HG03460 (cell line): ENCODE measurements at regions not wholly inside any gene's neighbourhood (a gene's known extent, or its start where the extent isn't known, plus 50 kb on each side); places are given as distances from the start of the nearest gene placed in this dataset.
"Not testable (repeated sequence)": the region's sequence is repeated elsewhere in the genome, so short reads cannot be mapped to it uniquely, and the experiment has no call there.

Experiments used
- ATAC-seq: cut with Tn5 transposase; IDR thresholded peaks from one replicate; pipeline ENCODE4 v1.9.1; 2021; ENCODE audit not compliant: unreplicated experiment

DNA sequence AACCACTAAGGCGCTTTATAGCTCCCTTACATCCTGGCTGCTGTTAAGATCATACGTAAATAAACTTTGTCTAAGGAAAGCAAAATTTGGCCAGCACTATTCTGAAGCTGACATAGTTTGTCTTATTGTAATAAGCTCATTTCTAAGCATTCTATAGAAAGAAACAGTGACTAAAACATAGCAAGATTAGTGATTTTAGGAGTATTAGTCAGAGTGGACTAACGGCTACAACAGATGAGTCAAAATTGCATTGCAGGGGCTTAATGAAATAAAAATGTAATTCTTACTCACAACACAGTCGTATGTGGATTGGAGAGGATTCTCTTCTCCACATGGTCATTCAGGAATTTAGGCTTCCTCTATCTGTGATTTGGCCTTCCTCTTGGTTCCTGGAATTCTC, 347.6 kb downstream of the GADD45G start:
- ATAC-seq, result no peak

DNA sequence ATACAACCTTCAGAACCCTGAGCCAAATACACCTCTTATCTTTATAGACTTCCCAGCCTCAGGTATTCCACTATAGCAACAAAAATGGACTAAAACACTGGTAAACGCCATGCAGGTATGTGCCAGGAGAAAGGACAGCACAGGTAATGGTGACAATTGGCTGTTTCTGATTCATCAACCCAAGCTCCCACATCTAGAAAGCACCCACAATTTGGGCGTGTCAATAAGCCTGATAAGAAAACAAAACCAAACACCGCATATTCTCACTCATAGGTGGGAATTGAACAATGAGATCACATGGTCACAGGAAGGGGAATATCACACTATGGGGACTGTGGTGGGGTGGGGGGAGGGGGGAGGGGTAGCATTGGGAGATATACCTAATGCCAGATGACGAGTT, 348.5 kb downstream of the GADD45G start:
- not testable (repeated sequence) for ATAC-seq

DNA sequence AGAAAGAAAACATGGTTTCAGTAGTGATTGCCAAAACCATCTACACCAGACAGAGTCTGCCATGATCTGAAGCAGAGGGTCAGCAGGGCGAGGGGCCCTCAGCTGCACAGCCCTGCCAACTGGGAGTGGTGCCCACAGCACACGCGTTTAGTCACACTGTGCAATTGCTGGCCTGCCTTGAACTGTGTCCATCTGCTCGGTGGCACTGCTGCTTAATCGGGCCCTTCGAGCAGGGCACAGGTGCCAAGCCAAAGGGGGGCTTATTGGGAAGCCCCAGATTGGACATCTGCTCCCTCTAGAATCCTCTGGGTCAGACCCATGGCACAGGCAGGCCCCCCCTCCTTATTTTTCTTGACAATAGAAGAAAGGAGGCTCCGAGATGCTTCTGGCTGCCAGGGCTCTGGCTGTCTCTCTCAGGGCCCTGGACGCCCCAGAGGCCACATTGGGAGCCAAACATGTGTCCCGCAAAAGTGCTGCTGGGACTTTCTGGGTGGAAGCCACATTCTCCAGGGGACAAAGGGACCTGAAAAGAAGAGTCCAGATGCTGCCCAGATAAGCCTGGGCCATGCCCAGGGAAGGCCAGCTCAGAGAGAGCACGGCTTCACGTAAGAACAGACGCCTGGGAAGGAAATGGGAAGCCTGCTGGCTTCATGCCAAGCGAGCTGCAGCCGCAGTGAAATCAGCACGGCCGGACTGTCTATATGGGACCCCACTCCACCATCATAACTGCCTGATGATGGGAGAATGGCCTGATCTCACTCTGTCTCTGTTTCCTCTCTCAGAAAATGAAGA, 349.2 kb downstream of the GADD45G start:
- no peak for ATAC-seq

DNA sequence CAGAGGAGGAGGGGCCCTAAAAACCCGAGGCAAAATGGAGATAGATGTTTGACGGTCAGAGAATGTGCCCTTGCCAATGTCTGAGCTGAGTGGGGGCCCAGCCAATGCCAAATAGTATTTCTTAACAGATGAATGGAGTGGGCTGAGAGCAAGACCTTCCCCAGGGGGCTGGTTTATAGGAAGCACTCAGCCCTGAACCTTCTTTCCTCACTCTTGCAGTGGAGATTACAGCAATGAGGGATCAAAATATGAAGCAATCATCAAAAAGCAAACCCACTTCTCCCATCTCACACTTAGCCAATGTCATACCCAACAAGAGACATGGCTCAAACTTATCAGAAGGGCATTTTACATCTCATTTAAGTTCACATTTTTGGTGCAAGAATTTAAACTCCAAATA, 350.3 kb downstream of the GADD45G start:
- ATAC-seq, result no peak

DNA sequence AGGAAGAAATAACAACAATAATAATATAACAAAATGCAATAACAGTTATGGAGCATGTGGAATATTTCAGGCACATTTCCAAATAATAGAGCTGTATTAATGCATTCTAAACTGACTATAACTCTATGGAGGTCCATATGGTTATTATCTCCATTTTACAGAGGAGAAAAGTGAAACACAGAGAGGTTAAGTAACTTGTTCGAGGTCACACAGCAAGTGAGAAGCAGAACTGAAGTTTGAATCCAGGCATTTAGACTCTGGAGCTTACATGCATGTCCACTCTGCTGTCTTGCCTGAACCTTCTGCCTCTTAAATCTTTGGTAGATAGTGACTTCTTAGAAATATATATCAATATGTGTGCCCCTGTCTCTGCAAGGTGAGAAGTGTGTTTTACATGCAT, 350.8 kb downstream of the GADD45G start:
- ATAC-seq, result no peak

GRCh38 chr9:89956331-89956730, 351.5 kb downstream of the GADD45G start:
- ATAC-seq, result no peak

GRCh38 chr9:89956907-89957306, 352.1 kb downstream of the GADD45G start:
- ATAC-seq, result no peak

DNA sequence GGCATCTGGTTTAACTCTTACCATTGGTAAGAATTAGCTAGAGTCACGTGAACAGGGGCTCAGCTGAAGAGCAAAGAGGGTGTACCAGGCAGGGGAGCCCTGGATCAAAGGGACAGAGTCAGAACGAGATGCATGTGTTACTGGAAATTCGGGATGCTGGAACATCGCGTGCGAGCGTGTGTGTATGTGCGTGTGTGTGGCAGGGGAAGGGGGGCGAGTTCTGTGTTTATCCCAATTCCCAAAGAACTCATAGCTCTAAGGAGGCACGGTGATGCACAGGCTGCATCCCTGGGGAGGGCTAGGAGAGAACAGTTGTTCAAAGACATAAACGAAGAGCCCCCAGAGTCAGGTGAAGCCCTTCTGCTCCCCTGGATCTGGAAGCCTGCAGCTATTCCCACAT, 353.3 kb downstream of the GADD45G start:
- ATAC-seq, result no peak

DNA sequence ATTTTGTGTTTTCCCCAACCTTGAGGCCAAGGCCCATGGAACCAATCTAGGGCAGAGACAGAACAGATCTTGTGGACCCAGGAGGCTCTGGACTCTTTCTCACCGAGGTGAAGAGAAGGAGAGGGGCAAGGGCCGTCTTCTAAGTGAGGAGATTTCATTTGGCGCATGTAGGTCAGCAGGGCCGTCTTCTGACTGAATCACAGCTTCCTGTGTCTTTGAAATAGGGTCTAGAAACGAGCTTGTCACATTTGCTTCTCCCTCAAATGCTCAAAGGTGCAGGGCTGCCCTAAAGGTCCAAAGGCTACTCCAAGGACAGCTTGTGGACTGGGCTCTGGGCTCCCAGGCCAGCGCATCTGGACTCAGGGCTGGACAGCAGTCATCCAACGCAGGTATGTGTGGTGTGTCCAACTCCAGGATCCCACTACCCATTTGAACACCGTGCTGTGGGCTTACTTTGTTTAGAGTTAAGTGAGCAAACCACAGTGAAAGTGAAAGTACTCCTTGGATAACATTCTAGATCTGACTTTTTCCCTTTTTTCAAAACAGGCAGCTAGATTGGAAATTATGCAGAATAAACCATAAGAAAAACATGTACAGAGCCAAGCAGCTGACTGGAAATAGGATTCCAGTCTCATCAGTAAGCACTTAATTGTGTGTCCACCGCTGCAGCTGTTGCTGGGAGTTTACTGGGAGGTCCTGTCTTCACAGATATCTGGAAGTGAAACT, 357.0 kb downstream of the GADD45G start:
- no peak for ATAC-seq

DNA sequence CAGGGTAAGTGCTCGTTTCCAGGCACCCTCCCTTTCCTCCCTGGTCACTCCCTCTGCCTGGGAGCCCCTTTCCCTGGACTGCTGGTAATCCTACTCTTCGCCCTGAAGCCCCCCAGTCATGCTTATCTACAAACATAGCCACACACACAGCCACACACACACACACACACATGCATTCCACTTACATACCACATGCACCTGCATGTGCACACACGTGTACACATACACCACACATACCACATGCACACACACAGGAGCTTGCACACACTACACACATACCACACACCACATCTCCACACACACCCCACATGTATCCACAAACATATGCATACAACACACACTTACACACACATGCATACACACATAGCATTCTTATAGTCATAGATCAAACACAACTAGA, 358.5 kb downstream of the GADD45G start:
- ATAC-seq, result no peak

DNA sequence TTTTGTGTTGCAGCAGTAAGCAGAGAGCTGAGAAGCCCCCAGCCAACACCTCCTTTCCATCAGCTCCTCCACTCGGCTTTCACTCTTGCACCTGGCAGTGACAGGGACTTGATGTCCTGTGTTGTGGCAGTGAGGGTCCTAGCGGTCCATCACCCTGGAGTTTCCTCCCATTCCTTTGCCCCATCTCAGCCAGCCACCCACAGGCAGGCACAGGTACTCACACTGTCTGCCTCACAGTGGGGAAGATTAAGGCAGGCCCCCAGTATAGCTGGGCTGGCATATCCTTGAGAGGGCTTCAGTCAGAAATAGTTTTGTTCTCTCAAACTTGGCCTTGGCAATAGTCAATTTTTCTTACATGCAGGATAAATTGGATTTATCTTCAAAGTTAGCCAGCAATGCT, 362.7 kb downstream of the GADD45G start:
- no peak for ATAC-seq

GRCh38 chr9:89969156-89969675, 364.4 kb downstream of the GADD45G start:
- ATAC-seq, result no peak

GRCh38 chr9:89969881-89970639, 365.2 kb downstream of the GADD45G start:
- no peak for ATAC-seq

- no peak for ATAC-seq
These were observed 365.9 kb downstream of the GADD45G start for GRCh38 chr9:89970701-89971100.

DNA sequence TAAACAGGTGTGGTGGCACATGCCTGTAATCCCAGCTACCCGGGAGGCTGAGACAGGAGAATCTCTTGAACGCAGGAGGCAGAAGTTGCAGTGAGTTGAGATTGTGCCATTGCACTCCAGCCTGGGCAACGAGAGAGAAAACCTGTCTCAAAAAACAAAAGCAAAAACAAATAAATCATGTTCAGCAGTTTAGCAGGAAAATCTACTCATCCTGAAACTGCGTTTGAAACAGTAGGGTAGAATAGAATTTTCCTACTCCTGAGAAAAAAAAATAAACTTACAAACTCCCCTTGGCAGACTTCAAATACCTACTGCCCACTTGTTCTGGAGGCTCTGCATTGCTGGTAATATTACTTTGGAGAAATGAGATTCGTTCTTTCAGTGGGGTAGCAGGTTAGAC, 367.7 kb downstream of the GADD45G start:
- no peak for ATAC-seq

DNA sequence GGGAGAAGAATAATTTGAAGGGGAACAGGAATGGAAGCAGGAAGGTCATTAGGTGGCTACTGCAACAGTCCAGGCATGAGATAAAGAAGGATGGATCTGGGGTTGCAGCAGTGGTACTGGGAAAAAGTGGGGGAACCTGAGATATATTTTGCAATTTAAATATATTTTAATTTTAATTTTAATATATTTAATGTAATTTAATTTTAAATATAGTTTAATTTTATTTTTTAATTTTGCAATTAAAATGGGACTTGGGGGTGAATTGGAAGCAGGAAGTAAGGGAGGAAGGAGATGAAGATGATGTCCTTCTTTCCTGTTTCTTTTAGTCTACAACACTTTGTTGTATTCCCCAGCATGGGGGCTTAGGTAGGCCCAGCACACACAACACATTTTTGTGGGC, 369.8 kb downstream of the GADD45G start:
- no peak for ATAC-seq

GRCh38 chr9:89975024-89975423, 370.2 kb downstream of the GADD45G start:
- no peak for ATAC-seq

GRCh38 chr9:89975630-89976029, 370.8 kb downstream of the GADD45G start:
- no peak for ATAC-seq

DNA sequence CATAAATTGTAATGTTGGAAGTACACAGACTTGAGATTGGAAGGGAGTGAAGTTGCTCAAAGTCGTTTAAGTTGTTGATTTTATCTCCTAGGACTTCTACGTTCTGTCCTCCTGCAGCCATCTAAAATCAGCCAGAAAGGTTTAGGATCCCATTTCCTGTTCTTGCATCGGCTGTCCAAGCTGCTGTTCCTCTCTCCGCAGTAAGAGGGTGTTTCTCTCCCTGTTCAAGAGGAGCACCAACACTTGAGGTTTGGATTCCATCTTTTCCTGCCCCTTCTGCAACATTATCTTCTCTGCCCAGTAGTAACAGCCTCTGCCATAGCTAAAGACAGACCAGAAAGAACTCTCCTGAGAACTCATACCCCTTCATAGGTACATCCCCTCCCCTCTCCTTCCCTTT, 373.4 kb downstream of the GADD45G start:
- ATAC-seq, result no peak

GRCh38 chr9:89980600-89980999, 375.8 kb downstream of the GADD45G start:
- ATAC-seq, result no peak

- no peak for ATAC-seq
These were observed 377.2 kb downstream of the GADD45G start for GRCh38 chr9:89982016-89982415.

- no peak for ATAC-seq
These were observed 378.6 kb downstream of the GADD45G start for GRCh38 chr9:89983411-89983810.
